Osteocyte (in vitro differentiated cells): ENCODE measurements at regions not wholly inside any gene's neighbourhood (a gene's known extent, or its start where the extent isn't known, plus 50 kb on each side); places are given as distances from the start of the nearest gene placed in this dataset.

Experiments
- DNase-seq: peaks from one replicate; pipeline ENCODE4 v3.0.0; 2021; ENCODE audit warnings: mixed read lengths; ENCODE audit not compliant: unreplicated experiment; ENCODE audit errors: extremely low spot score
- H3K27ac Mint-ChIP-seq: one replicate; pipeline ENCODE4 v1.8.0; 2021; ENCODE audit warnings: mild to moderate bottlenecking, mixed read lengths; ENCODE audit not compliant: unreplicated experiment
- H3K27me3 Mint-ChIP-seq: one replicate; pipeline ENCODE4 v1.8.0; 2021; ENCODE audit warnings: mixed read lengths; ENCODE audit not compliant: unreplicated experiment
- H3K36me3 Mint-ChIP-seq: one replicate; pipeline ENCODE4 v1.8.0; 2021; ENCODE audit warnings: mixed read lengths; ENCODE audit not compliant: unreplicated experiment
- H3K4me1 Mint-ChIP-seq: one replicate; pipeline ENCODE4 v1.8.0; 2021; ENCODE audit warnings: mixed read lengths; ENCODE audit not compliant: unreplicated experiment
- H3K4me3 Mint-ChIP-seq: one replicate; pipeline ENCODE4 v1.8.0; 2021; ENCODE audit warnings: mild to moderate bottlenecking, moderate library complexity, mixed read lengths; ENCODE audit not compliant: unreplicated experiment
- H3K9me3 Mint-ChIP-seq: one replicate; pipeline ENCODE4 v1.8.0; 2021; ENCODE audit warnings: mixed read lengths; ENCODE audit not compliant: unreplicated experiment
- TF ChIP-seq, protein P1 (sequence below): fragments of 200-600 bp; sonication (generic); IDR thresholded peaks from 2 replicates; pipeline ENCODE4 v1.5.0; 2021; ENCODE audit warnings: antibody characterized with exemption, mild to moderate bottlenecking, moderate library complexity

DNA sequence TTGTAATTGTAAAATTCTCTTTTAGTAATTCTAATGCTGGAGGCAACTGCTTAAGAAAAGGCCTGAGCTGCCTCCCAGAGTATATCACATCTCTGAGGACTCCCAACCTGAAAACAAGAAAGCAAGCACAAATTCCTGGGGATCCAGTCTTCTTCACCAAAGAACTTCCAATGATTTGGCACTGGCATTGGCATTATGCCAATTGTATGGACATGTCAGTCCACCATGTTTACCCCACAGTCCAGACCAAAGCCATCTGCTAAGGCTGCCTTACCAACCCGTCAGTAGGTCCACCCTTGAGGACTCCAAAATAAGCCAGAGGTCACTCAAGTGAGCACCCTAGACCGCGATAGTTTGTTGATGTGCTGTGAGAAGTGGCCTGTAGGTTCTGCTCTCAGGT is 263.1 kb downstream of the RND3 start:
- H3K4me3 Mint-ChIP-seq, result no peak overlapping the region
- H3K27me3 Mint-ChIP-seq, result no peaks in the 10 kb centered on the region
- TF ChIP-seq, protein P1, sequence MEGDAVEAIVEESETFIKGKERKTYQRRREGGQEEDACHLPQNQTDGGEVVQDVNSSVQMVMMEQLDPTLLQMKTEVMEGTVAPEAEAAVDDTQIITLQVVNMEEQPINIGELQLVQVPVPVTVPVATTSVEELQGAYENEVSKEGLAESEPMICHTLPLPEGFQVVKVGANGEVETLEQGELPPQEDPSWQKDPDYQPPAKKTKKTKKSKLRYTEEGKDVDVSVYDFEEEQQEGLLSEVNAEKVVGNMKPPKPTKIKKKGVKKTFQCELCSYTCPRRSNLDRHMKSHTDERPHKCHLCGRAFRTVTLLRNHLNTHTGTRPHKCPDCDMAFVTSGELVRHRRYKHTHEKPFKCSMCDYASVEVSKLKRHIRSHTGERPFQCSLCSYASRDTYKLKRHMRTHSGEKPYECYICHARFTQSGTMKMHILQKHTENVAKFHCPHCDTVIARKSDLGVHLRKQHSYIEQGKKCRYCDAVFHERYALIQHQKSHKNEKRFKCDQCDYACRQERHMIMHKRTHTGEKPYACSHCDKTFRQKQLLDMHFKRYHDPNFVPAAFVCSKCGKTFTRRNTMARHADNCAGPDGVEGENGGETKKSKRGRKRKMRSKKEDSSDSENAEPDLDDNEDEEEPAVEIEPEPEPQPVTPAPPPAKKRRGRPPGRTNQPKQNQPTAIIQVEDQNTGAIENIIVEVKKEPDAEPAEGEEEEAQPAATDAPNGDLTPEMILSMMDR, result no peak
- no peak for DNase-seq
- no peak overlapping the region for H3K27ac Mint-ChIP-seq
- no peaks in the 10 kb centered on the region for H3K36me3 Mint-ChIP-seq
- H3K4me1 Mint-ChIP-seq, result peaks cover 13% of the 10 kb centered on the region
- H3K9me3 Mint-ChIP-seq, result no peaks in the 10 kb centered on the region

DNA sequence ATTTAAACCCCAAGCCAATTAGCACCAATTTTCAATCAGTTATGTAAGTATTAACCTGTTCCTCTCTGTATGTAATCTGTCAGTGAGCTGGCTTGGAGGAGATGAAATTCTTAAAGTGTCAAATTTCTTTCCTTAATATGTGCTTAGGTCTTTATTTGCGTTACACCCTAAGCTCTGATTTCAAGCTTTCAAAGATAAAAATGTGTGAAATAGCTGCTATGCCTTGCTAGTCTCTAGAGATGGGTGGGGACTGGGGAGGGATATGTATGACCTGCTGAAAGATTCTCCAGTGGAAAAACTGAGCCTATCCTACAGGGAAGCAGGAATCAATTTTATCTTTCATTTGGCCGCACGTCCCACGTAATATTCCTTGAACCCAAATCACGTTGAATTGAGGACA is 264.5 kb downstream of the RND3 start:
- Mint-ChIP-seq H3K9me3 (no peaks in the 10 kb centered on the region), H3K36me3 (no peaks in the 10 kb centered on the region), H3K4me1 (peaks cover 5% of the 10 kb centered on the region), H3K27ac (no peak overlapping the region), H3K4me3 (no peak overlapping the region), H3K27me3 (no peaks in the 10 kb centered on the region)
- DNase-seq, result no peak
- TF ChIP-seq, protein P1, result no peak

DNA sequence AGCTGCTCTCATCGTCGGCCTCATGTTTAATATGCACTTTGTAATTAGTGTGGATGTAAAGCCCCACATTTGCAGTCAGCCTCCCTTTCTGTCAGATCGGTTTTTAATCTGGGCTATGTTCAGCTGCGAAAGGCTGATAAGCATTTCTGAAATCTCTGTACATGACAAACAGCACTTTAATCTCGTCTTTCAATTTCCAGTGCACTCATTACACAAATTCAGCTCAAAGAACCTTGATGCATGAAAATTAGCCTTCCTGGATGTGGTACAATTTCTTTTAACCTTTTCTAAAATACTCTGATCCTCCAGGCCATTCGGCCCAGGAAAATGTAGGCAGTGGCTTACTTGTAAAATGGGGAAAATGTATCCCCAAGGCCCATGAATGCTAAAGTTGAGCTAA is 265.1 kb downstream of the RND3 start:
- Mint-ChIP-seq H3K4me3 (no peak overlapping the region), H3K4me1 (peaks cover 5% of the 10 kb centered on the region), H3K36me3 (no peaks in the 10 kb centered on the region), H3K27me3 (no peaks in the 10 kb centered on the region), H3K27ac (no peak overlapping the region), H3K9me3 (peaks cover 2% of the 10 kb centered on the region)
- no peak for DNase-seq
- TF ChIP-seq, protein P1, result no peak

DNA sequence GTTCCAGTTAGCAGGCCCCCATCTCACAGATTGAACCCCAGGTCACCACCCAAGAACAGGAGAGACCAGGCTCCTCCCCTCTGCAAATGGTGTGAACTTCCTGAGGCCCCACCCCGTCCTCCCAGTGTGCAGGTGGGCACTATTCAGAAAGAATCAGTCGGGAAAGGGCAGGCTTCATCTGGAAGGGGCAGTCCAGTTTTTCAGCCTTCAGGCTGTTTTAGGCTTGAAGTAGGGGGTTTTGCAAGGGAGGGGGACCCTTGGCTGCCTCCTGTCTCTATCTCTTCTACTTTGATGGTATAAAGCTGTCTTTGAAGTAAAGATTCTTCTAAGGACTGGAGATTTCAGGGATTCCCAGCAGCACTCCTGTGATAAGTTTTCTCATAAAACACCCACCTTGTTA is 267.6 kb downstream of the RND3 start:
- Mint-ChIP-seq H3K4me3 (no peak overlapping the region), H3K36me3 (no peaks in the 10 kb centered on the region), H3K4me1 (peaks cover 2% of the 10 kb centered on the region), H3K9me3 (peaks cover 4% of the 10 kb centered on the region), H3K27ac (no peak overlapping the region), H3K27me3 (no peaks in the 10 kb centered on the region)
- TF ChIP-seq, protein P1, result no peak
- no peak for DNase-seq

DNA sequence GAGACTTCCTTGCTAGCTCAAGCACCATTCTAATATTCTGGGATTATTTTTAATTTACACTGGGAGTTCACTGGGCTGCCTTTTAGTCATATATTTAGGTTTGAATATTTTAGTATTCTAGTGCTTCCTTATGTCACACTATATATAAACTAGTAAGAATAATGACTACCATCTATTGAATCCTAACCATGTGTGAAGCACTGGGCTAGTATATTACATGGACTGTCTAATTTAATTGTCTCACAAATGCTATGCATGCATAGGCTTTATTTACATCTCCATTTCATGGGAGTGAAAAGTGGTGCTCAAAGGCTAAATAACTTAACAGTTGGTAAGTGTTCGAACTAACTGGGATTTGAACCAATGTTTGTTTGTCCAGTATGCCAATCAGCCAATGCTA is 272.4 kb downstream of the RND3 start:
- DNase-seq, result no peak
- no peaks in the 10 kb centered on the region for H3K36me3 Mint-ChIP-seq

More for the DNA sequence above, 272.4 kb downstream of the RND3 start:
- Mint-ChIP-seq H3K4me1 (peaks cover 38% of the 10 kb centered on the region), H3K9me3 (peaks cover 4% of the 10 kb centered on the region), H3K4me3 (no peak overlapping the region), H3K27me3 (no peaks in the 10 kb centered on the region), H3K27ac (no peak overlapping the region)
- TF ChIP-seq, protein P1, result no peak
